ENCODE measurements at regions not wholly inside any gene's neighbourhood (a gene's known extent, or its start where the extent isn't known, plus 50 kb on each side); places are given as distances from the start of the nearest gene placed in this dataset.
"Not testable (repeated sequence)": the region's sequence is repeated elsewhere in the genome, so short reads cannot be mapped to it uniquely, and the experiment has no call there.

GRCh38 chr14:19166056-19166455 is 198.8 kb downstream of the POTEM start:
- not testable (repeated sequence) for TF ChIP-seq CTCF (IDR thresholded peaks at IDR 0.05; ENCODE audit: low read depth, low read length); POLR2A (IDR thresholded peaks at IDR 0.05; ENCODE audit: extremely low read depth, insufficient read length); MAX (IDR thresholded peaks at IDR 0.05; ENCODE audit: low read depth, low read length)
